GM21515 (cell line): ENCODE measurements at regions not wholly inside any gene's neighbourhood (a gene's known extent, or its start where the extent isn't known, plus 50 kb on each side); places are given as distances from the start of the nearest gene placed in this dataset.
"Not testable (repeated sequence)": the region's sequence is repeated elsewhere in the genome, so short reads cannot be mapped to it uniquely, and the experiment has no call there.

ENCODE experiments used
- ATAC-seq: cut with Tn5 transposase; IDR thresholded peaks from one replicate; pipeline ENCODE4 v1.9.1; 2021; ENCODE audit not compliant: unreplicated experiment

GRCh38 chr21:33994373-33994772, 78.8 kb upstream of the ATP5PO start:
- ATAC-seq: no peak

DNA sequence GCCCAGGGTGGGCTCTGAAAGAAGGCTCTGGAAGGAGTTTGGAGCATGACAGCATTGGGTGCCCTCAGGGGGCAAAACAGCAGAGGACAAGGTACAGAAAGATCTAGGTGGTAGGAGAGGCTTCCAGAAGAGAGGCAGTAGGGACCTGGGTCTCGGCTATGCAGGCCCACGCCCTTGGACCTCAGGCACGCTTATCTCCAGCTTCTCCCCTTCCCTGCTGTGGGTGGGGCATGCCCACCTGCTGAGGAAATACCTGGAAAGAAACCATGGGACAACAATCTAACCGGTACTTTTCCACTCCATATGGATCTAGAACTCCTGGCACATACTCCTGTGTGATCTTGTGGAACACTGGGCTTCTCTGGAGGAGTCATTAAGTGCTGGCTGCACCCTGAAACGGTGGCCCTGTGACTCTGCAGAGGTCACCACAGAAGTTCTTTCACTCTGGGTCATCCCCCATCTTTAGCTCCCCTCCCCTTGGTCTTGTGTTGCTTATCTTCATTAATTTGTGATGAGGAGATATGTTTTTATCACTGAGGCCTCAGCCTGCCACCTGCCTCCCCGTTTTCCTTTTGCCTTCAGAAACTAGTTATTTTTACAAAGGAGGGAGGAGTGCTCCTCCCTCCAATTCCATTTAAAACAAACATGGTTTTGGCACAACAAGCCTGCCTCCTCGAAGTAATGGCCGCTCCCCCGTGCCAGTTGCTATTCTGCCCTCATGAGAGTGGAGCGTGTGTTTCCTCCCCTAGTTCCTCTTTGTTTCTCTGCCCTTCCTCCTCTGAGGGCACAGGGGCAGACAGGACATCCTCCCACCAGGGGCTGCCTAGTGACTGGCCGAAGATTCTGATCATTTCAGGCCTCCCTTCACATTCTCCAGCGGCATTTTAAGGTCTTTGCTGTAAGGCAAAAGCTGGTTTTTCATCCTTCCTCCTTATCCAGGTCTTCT, 78.0 kb upstream of the ATP5PO start:
- no peak for ATAC-seq

GRCh38 chr21:33992412-33992811, 76.8 kb upstream of the ATP5PO start:
- not testable (repeated sequence) for ATAC-seq

DNA sequence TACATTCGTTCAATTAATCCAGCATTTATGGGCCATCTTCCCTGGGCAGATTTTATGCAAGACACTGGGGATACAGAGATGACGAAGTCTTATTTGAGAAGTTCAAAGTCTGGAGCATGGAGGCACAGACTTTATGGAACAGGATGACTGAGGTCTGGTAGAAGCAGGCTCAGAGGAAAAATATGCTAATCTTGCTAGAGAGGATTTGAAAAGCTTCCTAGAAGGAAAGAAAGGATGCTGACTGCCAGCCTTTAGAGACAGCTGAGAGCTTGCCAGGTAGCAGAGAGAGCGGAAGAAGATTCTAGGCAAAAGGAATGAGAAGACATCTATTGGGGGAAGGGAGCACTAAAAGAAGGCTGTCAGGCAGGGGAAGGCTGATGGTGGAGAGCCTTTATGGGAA, 75.5 kb upstream of the ATP5PO start:
- ATAC-seq: no peak

DNA sequence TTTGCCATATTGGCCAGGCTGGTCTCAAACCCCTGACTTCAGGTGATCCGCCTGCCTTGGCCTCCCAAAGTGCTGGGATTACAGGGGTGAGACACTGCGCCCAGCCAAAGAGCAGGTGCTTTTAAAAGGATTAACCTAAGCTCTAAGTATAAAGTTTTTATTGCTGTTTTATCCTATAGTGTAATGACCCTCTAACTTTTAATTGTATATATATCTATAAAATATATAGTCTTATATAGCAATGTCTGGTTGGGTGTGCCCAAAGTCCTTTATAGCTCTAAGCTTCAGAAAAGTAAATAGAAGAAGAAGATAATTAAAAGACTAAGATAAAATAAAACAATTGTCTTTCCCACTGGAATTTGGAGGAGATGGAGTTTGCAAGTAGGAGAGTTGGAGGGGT, 73.8 kb upstream of the ATP5PO start:
- ATAC-seq: no peak

GRCh38 chr21:33988237-33989017, 72.8 kb upstream of the ATP5PO start:
- ATAC-seq: no peak

GRCh38 chr21:33987461-33987860, 71.9 kb upstream of the ATP5PO start:
- ATAC-seq: no peak

GRCh38 chr21:33985117-33986050, 69.8 kb upstream of the ATP5PO start:
- no peak for ATAC-seq

- no peak for ATAC-seq
Measured at GRCh38 chr21:33984021-33984481, 68.4 kb upstream of the ATP5PO start.

GRCh38 chr21:33981391-33982101, 65.9 kb upstream of the ATP5PO start:
- no peak for ATAC-seq

- ATAC-seq: no peak
Measured at GRCh38 chr21:33980276-33980916, 64.8 kb upstream of the ATP5PO start.

- no peak for ATAC-seq
Measured at GRCh38 chr21:33978585-33978984, 63.0 kb upstream of the ATP5PO start.

- no peak for ATAC-seq
Measured at GRCh38 chr21:33977721-33978369, 62.2 kb upstream of the ATP5PO start.

DNA sequence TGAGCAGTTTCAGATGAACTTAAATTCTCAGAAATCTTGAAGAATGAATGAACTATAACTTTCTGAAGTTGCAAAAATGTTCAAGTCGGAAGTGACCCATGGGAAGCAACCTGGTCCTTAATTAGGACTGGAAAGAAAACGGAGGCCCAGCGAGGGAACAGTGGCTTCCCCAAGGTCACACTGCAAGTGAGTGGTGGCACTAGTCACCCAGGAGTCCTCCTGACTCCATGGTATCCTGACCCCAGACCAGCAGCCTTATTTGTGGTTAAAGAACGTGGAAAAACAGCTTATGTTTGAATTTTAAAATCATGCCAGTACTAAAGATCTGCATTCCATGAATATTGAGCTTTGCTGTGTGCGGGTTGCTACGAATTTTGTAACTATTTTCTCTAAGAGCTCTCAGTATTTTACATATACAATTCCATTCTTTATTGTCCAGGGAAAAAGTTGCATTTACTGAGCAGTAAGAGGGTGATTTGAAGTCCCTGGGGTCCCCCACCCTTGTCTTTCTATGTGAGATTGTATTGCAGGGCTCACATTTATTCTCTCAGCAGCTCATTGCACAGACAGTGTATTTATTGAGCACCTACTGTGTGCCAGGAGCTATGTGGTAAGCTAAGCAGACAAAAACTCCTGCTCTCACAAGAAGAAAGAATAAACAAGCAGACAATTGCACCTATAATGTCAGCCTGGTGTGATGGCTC, 61.6 kb upstream of the ATP5PO start:
- no peak for ATAC-seq

DNA sequence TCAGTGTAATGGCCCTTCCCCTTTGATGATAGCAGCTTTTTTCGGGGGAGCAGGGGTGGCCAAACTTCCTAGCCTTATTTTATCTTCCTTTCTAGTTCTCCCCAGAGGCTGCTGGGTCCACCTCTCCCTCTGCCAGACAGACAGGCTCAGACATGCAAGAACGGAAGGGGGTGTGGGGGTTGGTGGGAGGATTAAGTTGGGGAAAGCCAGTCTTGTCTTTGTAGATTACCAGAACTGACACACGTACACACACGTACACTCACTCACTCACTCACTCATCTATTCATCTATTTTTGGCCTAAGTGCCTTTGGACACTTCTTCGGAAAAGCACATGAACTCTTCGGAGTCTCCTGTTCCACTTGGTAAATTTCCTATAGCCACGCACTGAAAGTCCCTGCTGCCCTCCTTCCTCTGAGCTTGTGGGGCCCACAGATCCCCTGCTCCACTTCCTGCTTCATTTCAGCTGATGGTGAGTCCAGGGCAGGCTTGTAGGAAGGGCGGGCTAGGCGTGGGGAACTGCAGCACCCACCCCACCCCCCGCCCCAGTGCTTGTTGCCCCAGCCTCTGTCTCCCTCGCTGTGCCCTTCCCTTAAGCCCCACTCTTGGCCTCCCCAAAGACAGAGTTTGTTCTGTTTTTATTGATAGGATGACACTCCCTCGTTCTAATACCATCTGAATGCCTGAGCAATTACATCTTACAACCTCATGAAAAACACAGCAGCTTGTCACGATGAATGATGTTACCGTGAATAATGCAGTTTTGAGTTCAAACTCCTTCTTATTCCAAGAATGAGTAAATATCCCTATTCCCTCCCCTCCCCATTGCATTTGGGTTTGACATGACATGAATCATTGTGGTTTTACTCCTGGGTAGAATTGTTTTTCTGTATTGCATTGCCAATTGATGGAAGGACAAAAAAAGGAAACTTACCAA, 60.7 kb upstream of the ATP5PO start:
- peak; percentile 46 for ATAC-seq

GRCh38 chr21:33975548-33976081, 60.0 kb upstream of the ATP5PO start:
- peak; percentile 77 for ATAC-seq
